SK-N-SH treated with all-trans-retinoic acid at 6 μM for 48 hours (cell line): ENCODE measurements at regions not wholly inside any gene's neighbourhood (a gene's known extent, or its start where the extent isn't known, plus 50 kb on each side); places are given as distances from the start of the nearest gene placed in this dataset.

Experiments
- OSR1 ChIP-seq: fragments of 250-450 bp; sonication (Bioruptor Pico); IDR thresholded peaks from 2 replicates; pipeline ENCODE4 v1.8.0; 2022; ENCODE audit warnings: moderate library complexity, mild to moderate bottlenecking, inconsistent platforms
- PATZ1 ChIP-seq: fragments of 250-450 bp; sonication (Bioruptor Pico); IDR thresholded peaks from 2 replicates; pipeline ENCODE4 v1.8.0; 2020; ENCODE audit warnings: mild to moderate bottlenecking, moderate library complexity, borderline replicate concordance
- TOX ChIP-seq: fragments of 250-450 bp; sonication (Bioruptor Pico); IDR thresholded peaks from 2 replicates; pipeline ENCODE4 v1.8.0; 2021; ENCODE audit warnings: mild to moderate bottlenecking, moderate library complexity, borderline replicate concordance
- ZFP3 ChIP-seq: fragments of 250-450 bp; sonication (Bioruptor Pico); IDR thresholded peaks from 2 replicates; pipeline ENCODE4 v1.5.0; 2020; ENCODE audit warnings: mild to moderate bottlenecking, moderate library complexity
- ZFP30 ChIP-seq: fragments of 450-650 bp; formaldehyde crosslinking; IDR thresholded peaks from 2 replicates; pipeline ENCODE4 v1.5.0; 2022; ENCODE audit warnings: mild to moderate bottlenecking, moderate library complexity
- ZNF8 ChIP-seq: fragments of 450-650 bp; formaldehyde crosslinking; IDR thresholded peaks from 2 replicates; pipeline ENCODE4 v1.5.0; 2020; ENCODE audit warnings: mild to moderate bottlenecking, moderate library complexity

- TF ChIP-seq ZFP3 (CRISPR knock-in tag) (no peak), PATZ1 (CRISPR knock-in tag) (no peak), ZFP30 (CRISPR knock-in tag) (no peak), TOX (no peak), ZNF8 (CRISPR knock-in tag) (no peak), OSR1 (CRISPR knock-in tag) (no peak)
Measured at GRCh38 chr20:21902391-21902790, 196.9 kb downstream of the PAX1 start.
